GM21825 (cell line): ENCODE measurements at regions not wholly inside any gene's neighbourhood (a gene's known extent, or its start where the extent isn't known, plus 50 kb on each side); places are given as distances from the start of the nearest gene placed in this dataset.

Experiments
- ATAC-seq: cut with Tn5 transposase; IDR thresholded peaks from one replicate; pipeline ENCODE4 v1.9.1; 2021; ENCODE audit warnings: mild to moderate bottlenecking, moderate library complexity; ENCODE audit not compliant: unreplicated experiment

GRCh38 chr18:40608226-40608625, 1346.8 kb upstream of the PIK3C3 start:
- ATAC-seq = no peak

GRCh38 chr18:40607542-40608148, 1347.4 kb upstream of the PIK3C3 start:
- ATAC-seq = no peak

GRCh38 chr18:40606996-40607395, 1348.0 kb upstream of the PIK3C3 start:
- ATAC-seq = no peak

- no peak for ATAC-seq
Observed at GRCh38 chr18:40583671-40584070, 1371.4 kb upstream of the PIK3C3 start.

GRCh38 chr18:40582105-40582504, 1372.9 kb upstream of the PIK3C3 start:
- ATAC-seq = no peak

GRCh38 chr18:40577981-40578365, 1377.1 kb upstream of the PIK3C3 start:
- ATAC-seq = no peak

GRCh38 chr18:40577239-40577980, 1377.6 kb upstream of the PIK3C3 start:
- ATAC-seq = no peak

- no peak for ATAC-seq
Observed at GRCh38 chr18:40576507-40577115, 1378.4 kb upstream of the PIK3C3 start.

GRCh38 chr18:40570615-40571014, 1384.4 kb upstream of the PIK3C3 start:
- ATAC-seq = no peak

- ATAC-seq = no peak
Observed at GRCh38 chr18:40569605-40570004, 1385.4 kb upstream of the PIK3C3 start.

GRCh38 chr18:40566510-40566844, 1388.6 kb upstream of the PIK3C3 start:
- no peak for ATAC-seq

- no peak for ATAC-seq
Observed at GRCh38 chr18:40565805-40566509, 1389.1 kb upstream of the PIK3C3 start.

- ATAC-seq = no peak
Observed at GRCh38 chr18:40559556-40559955, 1395.5 kb upstream of the PIK3C3 start.

GRCh38 chr18:40558706-40559392, 1396.2 kb upstream of the PIK3C3 start:
- ATAC-seq = no peak

- no peak for ATAC-seq
Observed at GRCh38 chr18:40555914-40556313, 1399.1 kb upstream of the PIK3C3 start.

GRCh38 chr18:40553029-40553428, 1402.0 kb upstream of the PIK3C3 start:
- ATAC-seq = no peak

GRCh38 chr18:40546875-40547274, 1408.2 kb upstream of the PIK3C3 start:
- ATAC-seq = no peak

- ATAC-seq = no peak
Observed at GRCh38 chr18:40534723-40535122, 1420.3 kb upstream of the PIK3C3 start.

- ATAC-seq = no peak
Observed at GRCh38 chr18:40532046-40532445, 1423.0 kb upstream of the PIK3C3 start.

GRCh38 chr18:40531051-40531450, 1424.0 kb upstream of the PIK3C3 start:
- no peak for ATAC-seq

GRCh38 chr18:40529478-40529877, 1425.6 kb upstream of the PIK3C3 start:
- no peak for ATAC-seq
